A673 (cell line): ENCODE measurements at regions not wholly inside any gene's neighbourhood (a gene's known extent, or its start where the extent isn't known, plus 50 kb on each side); places are given as distances from the start of the nearest gene placed in this dataset.

ENCODE experiments used
- CTCF ChIP-seq: fragments of 300-800, 200-600 bp; sonication (generic); conservative IDR thresholded peaks from 2 replicates; pipeline ENCODE4 v1.5.1; 2017; ENCODE audit warnings: low read depth, mild to moderate bottlenecking, antibody characterized with exemption, low read length, moderate library complexity, mixed read lengths
- EZH2 ChIP-seq: fragments of 200-600 bp; sonication (generic); IDR thresholded peaks from 2 replicates; pipeline ENCODE4 v1.6.1; 2017; ENCODE audit warnings: borderline replicate concordance, low read depth, mild to moderate bottlenecking, mixed read lengths, antibody characterized with exemption, low read length; ENCODE audit not compliant: poor library complexity, severe bottlenecking

- no peak for TF ChIP-seq CTCF
- no peak for TF ChIP-seq EZH2
These were observed 157.2 kb upstream of the MITF start for GRCh38 chr3:69582044-69582443.
